ENCODE measurements at regions not wholly inside any gene's neighbourhood (a gene's known extent, or its start where the extent isn't known, plus 50 kb on each side); places are given as distances from the start of the nearest gene placed in this dataset.

DNA sequence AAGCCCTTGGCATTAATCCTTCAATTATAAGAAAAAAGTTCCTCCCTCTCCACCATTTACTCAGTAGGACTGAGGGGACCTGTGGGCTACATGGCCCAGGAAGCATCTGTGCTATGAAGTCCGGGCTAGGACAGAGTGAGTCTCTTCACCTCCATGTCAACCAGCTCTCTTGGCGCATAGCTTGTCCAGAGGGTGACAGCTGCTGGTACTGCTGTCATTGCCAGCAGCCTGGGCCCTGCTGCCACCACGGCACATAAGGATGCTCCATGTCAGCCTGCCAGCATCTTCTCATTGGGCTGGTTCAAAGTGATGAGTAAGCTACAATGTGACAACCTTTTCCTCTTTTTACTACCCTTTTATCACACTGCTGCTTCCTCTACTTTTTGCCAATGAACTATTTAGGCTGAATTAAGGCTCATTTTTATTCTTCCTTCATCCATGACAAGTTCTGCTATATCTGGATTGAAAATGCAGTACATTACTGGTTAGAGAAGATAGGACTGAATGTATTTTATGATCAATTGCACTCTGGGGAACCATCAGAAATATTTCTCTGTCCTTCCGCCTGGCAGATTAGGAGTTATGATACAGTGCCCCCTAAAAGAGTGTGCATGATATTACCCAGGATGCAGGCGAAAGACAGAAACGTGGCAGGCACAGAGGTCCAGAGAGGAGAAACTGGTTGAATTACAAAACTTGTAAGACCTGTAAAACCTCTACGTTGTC lies 258.9 kb upstream of the TNP1 start:
- DNase-seq (ENCODE audit: low read depth in 2 of 2) = no peak

DNA sequence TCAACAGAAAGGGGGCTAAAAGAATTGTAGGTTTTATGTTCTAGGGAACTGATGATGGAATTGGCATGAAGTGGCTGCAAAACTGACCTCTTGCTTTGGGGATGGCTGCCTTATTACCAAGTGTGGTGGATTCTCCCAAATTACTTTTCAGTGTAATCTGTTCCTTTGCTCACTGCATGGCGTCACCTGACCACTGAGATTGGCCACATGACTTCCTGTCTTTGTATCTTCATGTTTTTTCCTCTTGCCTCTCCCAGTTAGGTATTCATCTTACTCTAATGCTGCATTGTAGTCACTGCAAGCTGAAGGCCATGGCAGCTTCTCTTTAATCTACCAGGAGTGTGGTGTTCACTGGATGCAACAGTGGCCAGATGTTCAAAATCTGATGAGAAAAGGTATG lies 257.7 kb upstream of the TNP1 start:
- DNase-seq (ENCODE audit: low read depth in 2 of 2) = no peak

DNA sequence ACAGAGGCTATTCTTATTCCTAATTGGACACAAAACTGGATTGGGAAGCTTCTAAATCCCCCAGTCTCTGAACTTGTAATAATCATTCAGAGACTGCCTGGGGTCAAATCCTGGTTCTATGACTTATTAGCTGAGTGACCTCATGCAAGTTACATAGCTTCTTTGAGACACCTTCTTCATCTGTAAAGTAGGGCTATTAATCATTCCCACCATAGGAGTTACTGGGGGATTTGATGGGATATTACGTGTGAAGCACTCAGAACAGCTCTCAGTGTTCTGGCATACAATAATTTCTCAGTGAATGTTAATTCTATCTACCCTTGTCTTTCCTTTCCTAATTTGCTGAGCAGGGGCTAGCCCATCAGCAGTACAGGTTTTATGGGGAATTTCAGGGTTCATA lies 256.7 kb upstream of the TNP1 start:
- no peak for DNase-seq (ENCODE audit: low read depth in 2 of 2)

DNA sequence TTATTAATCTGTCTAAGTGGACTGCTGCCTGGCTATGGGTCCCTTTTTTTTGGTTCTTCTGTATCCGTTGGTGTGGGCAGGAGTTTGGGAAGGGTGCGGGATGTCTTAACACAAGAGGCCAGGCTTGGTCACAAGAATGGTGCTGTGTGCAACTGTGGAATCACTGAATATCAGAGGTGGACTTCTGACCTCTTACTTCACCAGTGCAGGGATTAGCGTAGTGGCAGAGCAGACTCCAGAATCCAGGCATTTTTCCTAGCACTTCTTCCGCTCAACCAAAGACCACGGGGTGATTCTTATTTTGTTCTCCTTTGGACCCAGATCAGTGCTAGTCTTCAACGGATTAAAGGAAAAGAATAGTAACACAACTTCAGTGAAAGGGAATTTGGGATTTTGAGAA lies 254.3 kb upstream of the TNP1 start:
- no peak for DNase-seq (ENCODE audit: low read depth in 2 of 2)

DNA sequence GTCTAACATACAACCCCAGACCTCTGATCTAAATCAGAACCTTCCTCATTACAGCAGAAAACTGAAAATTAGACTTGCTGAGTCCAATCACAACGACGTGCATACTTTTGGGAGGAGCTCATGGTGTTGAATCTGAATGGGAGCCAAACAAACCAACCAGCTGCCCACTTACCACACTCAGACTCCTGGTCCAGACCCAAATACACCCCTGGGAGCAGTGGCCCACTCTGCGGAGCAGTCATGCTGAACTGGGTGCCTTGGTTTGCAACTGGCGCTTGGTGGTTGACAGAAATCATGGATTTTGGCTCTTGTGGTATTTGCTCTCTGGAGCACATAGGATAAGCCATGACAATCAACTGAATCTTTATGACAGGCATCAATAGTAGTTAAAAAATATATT lies 253.6 kb upstream of the TNP1 start:
- DNase-seq (ENCODE audit: low read depth in 2 of 2) = no peak

DNA sequence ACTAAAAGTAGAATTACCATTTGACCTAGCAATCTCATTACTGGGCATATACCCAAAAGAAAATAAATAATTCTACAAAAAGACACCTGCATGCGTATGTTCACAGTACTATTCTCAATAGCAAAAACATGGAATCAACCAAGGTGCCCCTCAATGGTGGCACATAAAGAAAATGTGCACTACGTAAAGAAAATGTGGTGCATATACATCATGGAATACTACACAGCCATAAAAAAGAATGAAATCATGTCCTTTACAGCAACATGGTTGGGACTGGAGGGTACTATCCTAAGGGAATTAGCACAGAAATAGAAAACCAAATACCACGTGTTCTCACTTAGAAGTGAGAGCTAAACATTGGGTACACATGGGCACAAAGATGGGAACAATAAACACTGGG lies 250.7 kb upstream of the TNP1 start:
- DNase-seq (ENCODE audit: low read depth in 2 of 2) = no peak

DNA sequence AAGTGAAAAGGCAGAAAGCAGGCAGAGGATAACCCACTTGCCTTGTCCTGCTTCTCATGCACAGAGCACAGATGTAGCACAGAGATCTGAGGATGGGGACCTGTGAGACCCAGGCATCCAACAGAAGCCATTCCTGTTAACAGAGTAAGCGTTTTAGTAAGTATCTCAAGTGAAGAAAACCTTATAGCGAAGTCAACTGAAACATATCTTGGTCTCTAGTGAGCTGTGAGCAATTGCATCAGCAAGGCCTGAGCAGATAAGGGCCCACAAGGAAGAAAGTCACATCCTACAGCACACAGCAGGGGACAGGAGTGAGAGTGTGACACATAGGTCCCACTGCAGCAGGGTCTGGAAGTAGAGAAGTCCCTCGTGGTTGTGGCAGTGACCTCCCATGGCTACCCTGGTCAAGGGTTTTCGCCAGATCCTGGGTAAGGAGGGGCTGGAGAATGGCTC lies 248.7 kb upstream of the TNP1 start:
- no peak for DNase-seq (ENCODE audit: low read depth in 2 of 2)

DNA sequence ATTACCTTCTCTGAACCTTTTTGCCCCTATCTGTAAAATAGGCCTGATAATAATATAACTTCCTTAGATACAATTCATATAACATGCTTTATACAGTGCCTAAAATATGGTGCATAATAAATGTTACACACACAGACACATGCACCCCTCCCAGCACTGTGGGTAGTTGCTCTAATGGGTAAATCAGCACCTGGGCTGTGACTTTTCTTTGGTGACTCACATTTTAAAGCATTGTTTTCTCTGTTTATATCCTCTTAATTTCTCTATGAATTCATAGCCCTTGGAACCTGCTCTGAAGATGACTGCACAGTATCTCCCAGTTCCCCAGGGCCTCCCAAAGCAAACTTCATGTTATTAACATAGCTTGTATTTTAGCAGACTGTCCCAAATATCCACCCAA lies 248.2 kb upstream of the TNP1 start:
- no peak for DNase-seq (ENCODE audit: low read depth in 2 of 2)

DNA sequence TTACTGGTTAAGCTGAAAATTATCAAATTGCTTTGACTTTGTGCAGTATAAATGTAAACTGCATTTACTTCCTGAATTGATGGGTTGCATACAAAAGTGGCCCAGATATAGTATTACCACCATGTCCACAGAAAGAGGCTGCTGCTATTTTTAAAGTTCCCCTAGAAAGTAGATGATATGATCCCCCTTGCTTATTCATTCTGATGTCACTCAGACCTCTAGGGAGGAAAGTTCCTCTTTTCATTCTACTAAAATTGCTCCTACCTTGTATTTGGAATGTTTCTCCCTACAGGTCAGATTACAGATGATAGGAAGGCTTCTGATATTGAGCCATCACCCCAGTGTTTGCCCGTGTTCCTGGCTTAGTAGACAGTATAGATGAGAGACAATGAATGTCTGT lies 247.6 kb upstream of the TNP1 start:
- DNase-seq (ENCODE audit: low read depth in 2 of 2) = no peak

DNA sequence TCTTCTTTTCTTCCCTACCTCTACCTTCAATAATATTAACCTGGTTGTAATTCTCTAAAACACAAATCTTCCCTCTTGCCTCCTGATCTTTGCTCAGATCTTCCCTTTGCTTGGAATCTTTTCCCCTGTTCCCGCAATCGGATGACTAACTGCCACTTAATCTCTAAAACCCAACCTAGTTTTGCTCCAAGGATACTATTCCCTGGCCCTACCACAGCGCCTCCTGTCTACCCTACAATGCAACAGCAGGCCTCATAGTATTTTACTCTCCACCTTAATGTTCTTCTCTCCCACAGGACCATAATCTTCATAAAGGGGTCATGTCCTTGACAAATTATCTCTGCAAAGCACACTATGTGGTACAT lies 246.8 kb upstream of the TNP1 start:
- DNase-seq (ENCODE audit: low read depth in 2 of 2) = no peak

DNA sequence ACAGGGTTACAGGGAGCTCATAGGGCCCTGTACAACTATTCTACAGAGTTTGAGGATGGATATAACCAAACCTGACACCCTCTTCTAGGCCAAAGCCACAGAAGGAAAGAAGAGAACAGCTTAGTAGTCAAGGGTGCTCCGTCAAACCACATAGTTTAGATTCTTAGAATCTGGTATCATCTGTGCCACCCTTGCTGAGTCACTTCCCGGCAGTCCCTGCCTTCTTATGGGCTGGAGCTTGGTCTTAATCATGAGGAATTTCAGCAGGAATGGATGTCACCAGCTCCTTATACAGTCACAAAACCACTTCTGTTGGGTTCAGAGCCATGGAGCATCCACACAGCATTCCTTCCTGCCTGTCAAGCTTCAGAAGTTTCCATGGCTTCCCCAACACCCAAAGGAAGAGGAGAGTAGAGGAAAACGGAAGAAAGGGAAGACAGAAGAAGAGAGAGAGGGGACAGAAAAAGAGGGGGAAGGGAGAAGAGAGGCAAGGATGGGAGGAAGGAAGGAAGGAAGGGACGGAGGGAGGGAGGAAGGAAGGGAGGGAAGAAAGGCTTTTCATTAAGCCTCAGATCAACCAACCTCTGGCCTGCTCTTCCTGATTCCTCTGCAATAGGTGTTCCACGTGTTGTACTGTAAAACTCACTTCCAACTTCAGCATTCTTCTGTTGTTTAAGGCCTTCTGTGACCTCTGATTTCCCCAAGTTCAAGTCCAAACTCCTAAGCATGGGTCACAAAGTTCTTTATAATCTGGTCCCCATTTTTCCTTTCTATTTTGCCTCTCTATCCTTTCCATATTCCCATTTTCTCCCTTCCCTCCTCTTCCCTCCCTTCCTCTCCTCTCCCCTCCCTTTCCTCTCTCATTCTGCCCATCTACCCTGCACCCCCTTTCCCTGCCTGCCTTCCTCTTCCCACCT lies 246.1 kb upstream of the TNP1 start:
- no peak for DNase-seq (ENCODE audit: low read depth in 2 of 2)

DNA sequence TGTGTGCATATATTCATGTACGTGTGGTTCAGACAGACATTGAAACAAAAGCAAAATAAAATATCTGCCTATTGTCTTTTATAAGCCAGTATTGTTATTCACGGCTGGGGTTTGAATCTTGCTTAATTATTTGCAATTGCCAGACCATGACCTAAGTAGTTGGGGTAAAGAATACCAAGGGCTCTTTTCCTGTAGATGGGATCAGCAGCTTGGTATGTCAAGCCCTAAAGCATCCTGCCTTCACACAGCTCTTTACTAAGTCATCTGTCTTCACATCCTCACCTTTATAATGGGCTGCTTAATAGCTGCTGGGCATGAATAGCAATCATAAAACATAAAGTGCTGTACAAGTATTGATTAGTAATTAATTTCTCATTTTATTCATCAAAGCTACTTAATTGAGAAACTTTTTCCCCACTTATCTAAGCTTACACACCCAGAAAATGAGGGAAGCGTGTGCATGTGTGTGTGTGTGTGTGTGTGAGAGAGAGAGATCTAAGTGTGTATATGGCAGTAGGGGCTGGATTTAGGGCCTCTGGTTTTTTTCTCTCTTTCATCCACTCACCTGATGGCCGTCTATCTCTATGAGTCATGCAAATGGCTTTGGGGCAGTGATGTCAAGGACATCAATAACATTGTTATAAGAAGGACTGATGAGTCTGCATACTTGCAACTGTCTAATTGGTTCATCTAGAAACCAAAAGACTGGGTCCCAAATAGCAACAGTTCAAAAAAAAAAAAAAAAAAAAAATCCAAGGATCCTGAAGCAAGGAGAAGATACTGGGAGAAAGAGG lies 244.1 kb upstream of the TNP1 start:
- no peak for DNase-seq (ENCODE audit: low read depth in 2 of 2)

DNA sequence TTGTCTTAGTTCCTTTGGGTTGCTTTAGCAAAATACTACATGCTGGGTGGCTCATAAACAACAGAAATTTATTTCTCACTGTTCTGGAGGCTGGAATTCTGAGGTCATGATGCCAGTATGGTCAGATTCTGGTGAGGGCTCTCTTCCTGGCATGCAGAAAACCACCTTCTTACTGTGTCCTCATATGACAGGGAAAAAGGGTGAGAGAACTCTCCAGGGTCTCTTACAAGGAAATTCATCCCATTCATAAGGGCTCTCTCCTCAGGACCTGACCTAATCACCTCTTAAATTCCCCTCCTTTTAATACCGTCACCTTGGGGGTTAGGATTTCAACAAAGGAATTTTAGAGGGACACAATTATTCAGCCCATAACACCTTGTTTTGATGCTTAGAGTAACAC lies 243.1 kb upstream of the TNP1 start:
- DNase-seq (ENCODE audit: low read depth in 2 of 2) = no peak

DNA sequence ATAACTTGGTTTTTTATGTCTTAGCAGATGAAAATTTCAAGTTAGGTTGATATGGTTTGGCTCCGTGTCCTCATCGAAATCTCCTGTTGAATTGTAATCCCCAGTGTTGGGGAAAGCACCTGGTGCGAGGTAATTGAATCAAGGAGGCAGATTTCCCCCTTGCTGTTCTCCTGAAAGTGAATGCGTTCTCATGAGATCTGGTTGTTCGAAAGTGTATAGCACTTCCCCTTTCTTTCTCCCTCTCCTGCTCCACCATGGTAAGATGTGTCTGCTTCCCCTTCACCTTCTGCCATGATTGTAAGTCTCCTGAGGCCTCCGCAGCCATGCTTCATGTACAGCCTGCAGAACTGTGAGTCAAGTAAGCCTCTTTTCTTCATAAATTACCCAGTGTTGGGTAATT lies 242.1 kb upstream of the TNP1 start:
- no peak for DNase-seq (ENCODE audit: low read depth in 2 of 2)

DNA sequence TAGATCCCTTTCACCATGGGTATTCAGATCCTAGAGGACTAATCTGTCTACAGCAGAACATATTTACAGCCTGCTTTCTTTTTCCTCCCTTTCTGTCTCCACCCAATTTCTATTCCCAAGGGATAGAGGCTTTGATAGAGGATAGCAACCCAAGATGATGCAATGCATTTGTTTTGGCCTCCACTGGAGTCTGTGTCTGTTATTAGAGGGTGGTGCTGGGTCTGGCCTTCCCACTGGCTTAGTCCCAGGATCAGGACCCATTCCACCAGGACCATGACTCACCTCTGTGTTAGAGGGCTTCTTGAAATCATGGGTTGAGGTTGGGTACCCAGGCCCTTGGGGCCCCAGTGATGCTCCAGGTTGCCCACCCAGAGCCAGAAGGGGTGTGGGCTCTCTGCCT lies 239.7 kb upstream of the TNP1 start:
- no peak for DNase-seq (ENCODE audit: low read depth in 2 of 2)

DNA sequence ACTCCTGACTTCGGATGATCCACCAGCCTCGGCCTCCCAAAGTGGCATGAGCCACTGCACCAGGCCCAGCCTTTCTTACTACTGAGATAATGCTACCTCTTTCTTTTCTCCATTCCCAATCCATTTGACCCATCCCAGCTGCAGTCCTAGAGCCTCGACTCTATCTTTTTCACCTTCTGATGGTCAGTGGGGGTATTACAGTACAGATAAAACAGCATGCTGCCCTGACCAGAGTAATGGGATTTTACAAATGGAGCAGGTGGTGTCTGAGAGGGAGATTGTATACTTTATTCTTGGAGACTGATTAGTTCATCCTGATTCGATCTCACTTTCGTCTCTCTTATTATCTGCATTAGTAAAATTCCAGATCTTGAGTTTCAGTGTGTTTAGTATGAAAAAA lies 238.6 kb upstream of the TNP1 start:
- no peak for DNase-seq (ENCODE audit: low read depth in 2 of 2)

DNA sequence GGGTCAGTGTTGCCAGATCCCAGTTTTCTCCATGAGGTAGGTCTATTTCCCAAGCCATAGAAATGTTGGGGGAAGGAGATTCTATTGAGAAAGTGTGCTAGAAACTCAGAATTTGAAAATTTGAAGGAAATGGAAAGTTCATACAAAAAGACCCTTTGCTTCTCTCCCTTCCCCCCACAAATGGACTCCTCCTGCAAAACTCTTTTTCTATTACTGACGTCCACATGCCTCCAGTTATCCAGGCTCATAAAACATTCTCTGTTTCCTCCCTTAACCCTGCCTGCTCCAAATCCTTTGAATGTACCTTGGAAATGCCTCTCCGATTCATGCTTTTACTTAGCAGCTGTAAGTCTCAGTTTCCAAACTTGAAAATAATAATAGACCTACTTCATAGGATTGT lies 237.5 kb upstream of the TNP1 start:
- no peak for DNase-seq (ENCODE audit: low read depth in 2 of 2)

DNA sequence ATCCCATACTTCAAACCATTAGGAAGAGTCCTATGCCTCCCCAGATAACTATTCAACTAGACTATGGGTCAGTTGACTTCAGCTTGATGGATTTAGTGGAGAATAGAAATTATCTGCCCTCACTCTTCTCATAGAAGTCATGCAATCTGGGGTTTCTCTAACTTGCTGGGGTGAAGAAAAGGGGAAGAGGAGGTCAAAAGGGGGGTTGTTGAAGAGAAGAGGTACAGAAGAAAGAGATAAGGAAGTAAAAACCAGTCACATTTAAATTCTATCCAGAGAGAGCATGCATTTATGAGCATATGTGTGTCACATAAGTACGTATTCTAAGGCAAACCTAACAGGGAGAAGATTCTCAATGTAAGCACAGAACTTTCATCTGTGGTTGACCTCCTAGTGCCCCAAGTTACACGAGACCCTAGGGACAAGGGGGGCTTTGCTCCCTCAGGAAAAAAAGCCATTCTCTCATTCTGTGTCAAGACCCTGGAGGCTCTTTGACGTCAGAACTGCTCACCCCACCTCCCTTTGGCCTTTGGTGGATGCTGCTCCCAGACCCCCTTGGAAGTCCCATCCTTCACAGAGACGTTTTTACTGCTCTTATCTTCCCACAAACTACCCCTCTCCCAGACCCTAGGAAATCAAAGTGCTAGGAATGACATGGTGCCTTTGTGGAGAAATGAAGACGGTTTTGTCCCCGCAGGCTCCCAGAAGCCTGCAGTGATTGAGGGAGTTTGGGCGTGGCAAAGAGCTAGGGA lies 236.8 kb upstream of the TNP1 start:
- DNase-seq (ENCODE audit: low read depth in 2 of 2) = no peak

DNA sequence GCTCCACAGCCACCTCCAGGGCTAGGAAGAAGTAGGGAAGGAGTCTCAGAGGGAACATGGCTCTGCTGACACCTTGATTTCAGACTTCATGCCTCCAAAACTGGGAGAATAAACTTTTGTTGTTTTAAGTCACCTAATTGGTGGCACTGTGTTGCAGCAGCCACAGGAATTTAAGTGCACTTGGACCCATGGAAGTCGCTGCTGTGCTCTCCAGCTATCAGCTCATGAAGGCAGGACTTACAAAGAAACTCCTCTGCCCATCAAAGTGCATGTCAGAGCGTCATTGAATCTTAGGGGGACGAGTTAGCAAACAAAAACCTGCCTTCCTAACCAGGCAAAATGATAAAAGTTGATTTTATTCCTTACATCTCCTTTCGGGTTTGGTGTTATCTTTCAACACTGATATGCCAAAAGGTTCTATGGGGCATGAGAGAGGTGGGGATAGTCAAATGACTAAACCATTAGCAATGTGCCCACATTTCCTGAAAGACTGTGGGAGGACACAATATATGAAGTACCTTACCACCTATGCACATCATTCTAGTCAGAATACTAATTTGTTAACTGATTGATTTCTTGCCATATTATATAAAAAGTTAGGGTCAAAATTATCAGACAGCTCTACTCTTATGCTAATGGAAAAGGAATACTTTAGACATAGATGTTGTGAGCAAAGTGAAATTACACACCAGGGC lies 235.8 kb upstream of the TNP1 start:
- DNase-seq (ENCODE audit: low read depth in 2 of 2) = no peak

DNA sequence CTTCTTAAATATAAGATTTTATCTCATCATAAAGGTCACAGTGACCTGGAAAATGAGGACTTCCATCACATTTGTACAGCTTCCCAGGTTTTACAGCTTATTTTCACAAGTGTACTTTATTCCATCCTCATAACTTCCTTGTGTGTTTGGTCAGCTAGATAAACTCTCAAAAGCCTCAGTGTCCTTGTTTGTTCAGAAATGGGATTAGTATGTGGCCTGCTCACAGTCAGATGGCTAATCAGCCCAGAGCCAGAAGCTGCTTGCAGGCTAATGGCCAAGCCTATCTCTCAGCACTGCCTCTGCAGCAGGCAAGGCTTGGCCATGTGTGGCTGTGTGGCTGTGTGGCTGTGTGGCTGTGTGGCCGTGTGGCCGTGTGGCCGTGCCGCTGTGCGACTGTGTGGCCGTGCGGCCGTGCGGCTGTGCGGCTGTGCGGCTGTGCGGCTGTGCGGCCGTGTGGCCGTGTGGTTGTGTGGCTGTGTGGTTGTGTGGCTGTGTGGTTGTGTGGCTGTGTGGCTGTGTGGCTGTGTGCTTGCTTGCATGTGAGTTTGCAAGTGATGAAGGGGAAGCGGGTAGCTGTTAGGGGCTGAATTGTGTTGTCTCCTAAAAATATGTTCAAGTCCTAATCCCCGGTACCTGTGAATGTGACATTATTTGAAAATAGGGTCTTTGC lies 233.0 kb upstream of the TNP1 start:
- DNase-seq (ENCODE audit: low read depth in 2 of 2) = no peak

DNA sequence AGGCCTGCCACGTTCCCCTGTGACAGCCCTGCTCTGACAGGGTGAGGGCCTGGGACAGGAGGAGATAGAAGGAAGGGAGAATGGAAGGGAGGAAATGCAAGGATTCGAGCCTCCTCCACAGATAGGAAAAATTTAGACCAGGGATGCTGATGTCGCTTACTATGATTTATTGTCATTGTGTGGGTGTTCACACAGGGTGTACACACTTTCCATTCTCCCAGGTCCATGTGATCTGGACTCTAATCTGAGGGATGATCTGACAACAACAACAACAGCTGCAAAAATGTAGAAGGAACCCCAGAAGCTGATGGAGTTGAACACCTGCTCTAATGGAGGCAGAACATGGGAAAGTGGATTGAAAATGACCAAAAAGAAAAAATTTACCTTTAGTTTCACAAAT lies 231.7 kb upstream of the TNP1 start:
- no peak for DNase-seq (ENCODE audit: low read depth in 2 of 2)

Data from stimulated activated CD8-positive, alpha-beta memory T cell treated with anti-CD3 and anti-CD28 coated beads, Interleukin-2, amount 100 ng/mL, for 48 hours (primary cell).